ENCODE measurements at regions not wholly inside any gene's neighbourhood (a gene's known extent, or its start where the extent isn't known, plus 50 kb on each side); places are given as distances from the start of the nearest gene placed in this dataset.

DNA sequence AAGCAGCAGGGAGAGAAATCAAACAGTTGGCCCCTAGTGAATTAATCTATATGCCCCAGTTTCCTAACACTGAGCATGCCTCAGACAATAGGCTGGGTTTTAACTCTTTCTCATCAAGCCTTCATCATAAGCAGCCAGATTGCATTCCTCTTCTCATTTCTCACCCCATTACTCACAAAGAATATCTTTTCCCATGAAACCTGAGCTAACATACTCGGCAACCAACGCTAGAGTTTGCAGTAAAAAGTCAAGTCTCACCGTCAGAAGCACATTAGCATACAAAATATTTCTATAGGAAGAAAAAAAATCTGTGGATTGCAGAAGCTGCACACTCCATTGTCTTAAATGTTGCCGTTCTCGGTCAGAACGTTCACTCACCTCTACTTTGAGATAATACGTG lies 429.9 kb upstream of the ARID1B start:
- DNase-seq: no peak

DNA sequence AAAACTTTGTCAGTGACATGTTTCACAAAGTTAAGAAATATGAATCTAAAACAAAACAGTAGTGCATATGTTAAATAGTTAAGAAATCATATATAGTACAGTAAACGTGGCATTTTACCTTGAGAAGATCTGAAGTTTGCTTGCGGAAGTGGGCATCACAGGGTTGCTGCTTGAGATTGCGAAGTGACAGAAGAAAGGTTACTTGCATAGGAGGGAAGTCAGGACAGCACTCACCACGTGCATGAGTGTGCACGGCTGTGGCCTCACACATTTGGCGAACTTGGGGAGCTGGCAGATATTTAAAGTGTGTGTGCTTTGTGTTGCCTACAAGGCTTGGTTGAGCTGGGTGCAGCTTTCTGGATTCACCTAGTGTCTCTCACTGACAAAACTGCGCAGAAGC lies 431.5 kb upstream of the ARID1B start:
- no peak for DNase-seq

DNA sequence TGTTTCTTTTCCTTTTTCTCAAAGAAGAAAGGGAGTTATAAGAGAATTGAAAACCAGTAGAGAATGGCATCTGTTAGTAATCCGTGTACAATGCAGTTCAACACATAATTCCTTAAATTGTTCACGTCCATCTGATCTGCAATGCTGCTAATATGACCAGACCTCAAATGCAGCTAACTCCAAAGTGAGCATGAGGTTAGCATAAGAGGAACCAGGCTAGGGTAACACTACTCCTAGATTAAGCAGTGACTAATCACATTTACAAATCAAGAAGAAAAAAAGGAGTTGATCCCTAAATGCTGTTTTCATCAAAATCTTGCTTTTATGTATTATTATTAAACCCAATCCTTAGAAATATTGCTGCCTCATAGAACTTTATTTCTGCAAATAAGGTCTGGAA lies 432.7 kb upstream of the ARID1B start:
- no peak for DNase-seq

DNA sequence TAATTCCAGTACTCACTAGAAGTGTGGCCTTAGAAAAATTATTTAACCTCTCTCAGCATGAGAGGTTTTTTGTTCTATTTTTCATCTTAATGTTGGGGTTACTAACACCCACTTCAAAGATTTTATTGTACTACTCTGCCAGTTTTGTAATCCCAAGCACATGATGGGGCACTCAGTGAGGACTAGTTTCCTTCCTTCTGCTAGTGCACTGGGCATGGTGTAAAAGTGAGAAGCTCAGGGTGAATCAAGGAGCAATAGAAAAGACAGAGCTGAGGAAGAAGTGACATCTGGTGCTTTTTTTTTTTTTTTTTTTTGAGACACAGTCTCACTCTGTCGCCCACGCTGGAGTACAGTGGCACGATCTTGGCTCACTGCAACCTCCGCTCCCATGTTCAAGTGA lies 439.4 kb upstream of the ARID1B start:
- no peak for DNase-seq

DNA sequence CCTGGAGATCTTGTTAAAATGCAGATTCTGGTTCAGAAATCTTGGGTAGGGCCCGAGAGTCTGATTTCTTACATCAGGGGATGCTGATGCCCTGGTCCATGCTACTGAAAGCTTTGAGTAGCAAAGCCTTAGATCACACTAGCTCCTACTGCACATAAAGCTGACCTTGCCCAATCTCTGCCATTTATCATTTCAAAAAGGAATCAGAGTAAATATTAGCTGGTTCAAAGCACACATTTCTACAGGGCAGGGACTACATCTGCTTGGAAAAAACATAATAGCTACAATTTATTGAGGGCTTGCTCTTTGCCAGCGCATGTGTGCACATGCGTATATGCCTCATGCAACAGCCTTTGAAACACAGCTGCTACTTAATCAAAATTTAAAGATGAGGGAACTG lies 440.4 kb upstream of the ARID1B start:
- no peak for DNase-seq

DNA sequence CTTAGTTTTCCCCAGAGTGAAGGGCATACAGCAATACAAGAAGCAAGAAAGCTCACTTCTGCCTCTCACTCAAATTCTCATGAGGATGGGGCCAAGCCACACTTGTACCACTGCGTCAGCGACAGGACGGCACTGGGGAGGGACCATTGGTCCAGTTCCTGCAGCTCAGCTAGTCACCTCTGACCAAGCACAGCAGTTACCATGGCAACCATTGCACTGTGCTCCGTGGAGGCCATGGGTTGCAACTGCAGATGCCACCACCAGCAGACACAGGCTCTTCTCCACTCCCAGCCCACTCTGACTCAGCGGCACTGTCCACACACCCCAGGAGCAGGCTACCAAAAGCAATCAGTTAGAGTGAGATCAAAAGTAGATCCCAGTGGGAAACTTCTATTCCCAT lies 441.1 kb upstream of the ARID1B start:
- no peak for DNase-seq

DNA sequence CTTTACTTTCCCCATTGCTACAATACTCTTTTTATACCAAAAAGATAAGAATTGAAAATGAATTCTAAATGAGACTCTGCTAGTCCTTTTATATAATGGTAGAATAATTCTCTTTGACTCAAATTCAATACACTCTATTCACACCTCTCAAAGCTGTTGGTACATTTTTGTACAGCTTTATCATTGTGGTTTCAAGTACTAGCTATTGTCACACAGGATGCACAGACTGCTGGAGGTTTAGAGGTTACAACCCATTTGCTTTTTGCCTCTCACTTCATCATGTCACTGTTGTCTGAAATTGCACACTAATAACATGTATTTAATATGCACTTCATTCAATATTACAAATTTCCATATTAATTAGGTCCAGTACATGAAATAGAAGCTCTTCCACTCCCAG lies 442.2 kb upstream of the ARID1B start:
- no peak for DNase-seq

DNA sequence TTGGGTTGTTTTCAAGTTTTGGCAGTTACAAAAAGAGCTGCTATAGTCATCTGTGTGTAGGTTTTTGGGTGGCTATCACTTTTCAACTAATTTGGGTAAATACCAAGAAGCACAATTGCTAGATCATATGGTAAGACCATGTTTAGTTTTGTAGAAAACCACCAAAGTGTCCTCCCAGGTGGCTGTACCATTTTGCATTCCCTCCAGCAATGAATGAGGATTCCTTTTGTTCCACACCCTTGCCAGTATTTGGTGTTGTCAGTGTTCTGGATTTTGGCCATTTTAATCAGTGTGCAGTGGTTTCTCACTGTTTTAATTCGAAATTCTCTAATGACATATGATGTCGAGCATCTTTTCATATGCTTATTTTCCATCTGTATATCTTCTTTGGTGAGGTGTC lies 457.5 kb upstream of the ARID1B start:
- no peak for DNase-seq

DNA sequence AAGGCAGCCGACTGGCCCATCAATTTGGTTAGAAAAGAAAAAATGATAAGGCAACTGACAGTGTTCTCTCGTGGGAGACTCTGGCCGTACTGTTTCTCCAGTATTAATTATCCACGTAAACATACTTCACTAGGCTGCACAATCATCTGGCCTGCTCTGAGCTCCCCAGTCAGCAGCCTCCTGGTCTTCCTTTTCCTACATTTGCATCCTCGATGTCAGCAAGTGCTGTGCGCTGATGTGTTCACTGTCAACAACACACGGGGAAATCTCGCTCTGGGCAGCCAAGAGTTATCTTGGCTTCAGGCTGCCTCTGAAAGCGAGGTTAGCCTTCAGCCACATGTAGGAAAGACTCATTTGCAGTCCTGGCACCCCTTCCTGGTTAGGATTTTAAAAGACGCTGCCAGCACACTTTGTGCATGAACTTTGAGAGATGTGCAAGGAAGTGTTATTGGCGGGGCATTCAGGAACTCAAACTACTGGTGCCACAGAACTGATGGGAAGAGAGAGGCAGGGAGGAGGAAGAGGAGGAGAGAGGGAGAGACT lies 460.5 kb upstream of the ARID1B start:
- DNase-seq: no peak

DNA sequence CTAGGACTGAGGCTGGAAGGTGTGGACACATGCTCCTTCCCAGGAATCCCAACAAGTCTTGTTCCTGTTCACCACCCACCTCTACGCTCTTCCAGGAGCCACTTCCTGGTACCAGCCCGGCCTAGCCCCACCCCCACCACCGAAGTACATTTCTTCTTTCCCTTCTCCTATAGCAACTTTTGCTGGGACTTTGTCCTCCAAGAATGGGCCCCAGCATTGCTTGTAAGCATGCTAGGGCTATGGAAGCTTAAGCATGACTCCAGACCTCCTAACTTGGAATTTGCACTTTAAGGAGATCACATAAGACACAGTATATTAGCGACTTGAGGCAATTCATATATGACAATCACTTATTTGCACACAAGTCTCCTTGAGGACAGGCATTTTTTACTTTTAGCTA lies 462.0 kb upstream of the ARID1B start:
- DNase-seq: no peak

DNA sequence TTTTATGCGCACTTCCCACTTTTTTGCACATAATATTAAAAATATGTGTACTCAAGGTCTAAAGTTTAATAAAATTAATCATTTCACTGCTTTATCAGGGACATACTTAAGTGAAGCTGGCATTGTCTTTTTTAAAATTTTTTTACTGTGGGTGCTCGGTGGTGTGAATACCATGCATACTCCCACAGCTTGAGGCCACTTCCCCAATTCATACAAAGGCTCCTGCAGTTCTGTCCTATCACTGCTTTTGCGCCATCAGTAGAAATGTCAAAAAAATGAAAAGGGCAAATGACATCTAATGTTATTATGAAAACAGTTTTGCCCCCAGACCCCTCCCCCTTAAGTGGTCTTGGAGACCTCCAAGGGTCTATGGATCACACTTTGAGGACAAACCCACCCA lies 464.1 kb upstream of the ARID1B start:
- no peak for DNase-seq

DNA sequence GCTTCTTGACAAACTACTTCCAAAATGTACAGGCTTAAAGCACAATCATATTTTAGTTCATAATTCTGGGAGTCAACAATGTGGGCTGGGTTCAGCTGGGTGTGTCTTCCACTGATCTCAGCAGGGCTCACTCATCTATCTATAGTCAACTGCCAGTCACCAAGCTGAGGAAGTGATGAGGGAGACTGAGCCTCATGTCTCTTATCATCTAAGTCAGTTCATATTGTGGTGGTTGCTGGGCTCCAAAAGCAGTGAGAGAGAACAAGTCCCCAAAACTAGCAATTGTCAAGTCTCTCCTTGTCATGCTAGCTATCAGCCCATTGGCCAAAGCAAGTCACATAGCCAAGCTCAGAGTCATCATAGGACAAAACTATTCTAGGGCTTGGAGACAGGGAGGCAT lies 465.9 kb upstream of the ARID1B start:
- DNase-seq: no peak

DNA sequence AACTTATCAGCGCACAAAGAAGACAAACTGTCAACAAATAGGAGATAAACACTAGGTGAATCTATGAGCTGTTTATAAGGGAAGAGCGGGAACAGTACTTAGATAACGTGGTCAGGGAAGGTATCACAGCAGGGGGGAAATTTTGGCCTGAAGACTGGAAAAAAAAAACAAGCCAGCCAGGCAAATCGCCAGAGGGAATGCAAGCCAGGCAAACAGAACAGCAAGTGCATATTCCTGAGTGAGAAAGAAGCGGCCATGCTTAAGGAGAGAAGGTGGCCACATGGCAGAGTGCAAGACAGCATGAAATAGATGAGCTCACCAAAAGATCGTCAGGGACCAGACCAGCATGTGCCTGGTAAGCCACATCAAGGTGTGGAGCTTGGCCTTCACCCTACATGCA lies 466.5 kb upstream of the ARID1B start:
- DNase-seq: no peak

DNA sequence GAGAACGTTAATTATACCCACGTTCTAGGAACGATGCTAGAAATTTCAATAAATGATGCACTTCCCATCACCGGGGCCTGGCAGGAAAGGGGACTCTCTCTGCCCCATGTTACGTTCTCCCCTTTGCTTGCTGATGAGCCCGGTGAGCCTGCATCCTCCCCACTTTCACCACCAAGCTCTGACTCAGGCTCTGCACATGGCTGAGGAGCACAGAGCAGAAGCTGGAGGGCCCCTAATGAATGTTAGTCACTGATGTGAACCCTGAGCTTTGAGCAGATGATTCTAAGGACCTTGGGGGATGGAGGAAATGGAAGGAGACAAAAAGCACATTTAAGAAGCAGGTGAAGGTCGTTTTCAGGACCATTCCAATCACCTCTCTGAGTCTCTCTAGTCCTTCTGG lies 468.2 kb upstream of the ARID1B start:
- no peak for DNase-seq

DNA sequence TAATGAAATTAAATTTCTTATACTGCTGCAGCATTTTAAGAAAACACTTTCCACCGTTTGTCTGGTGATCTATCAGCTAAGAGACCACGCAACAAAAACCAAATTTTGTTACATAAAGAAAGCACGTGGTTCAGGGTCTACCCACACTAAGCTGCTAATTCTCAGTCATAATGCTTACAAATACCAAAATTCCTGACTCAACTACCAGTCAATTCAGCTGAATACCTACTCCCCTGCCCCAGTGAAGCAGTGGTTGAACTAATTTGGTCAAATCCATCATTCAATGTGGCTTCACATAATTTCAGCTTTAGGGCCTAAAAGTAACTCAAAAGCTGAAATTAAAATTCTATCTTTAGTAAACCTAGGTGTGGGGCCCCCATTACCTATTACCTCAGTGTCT lies 468.6 kb upstream of the ARID1B start:
- no peak for DNase-seq

DNA sequence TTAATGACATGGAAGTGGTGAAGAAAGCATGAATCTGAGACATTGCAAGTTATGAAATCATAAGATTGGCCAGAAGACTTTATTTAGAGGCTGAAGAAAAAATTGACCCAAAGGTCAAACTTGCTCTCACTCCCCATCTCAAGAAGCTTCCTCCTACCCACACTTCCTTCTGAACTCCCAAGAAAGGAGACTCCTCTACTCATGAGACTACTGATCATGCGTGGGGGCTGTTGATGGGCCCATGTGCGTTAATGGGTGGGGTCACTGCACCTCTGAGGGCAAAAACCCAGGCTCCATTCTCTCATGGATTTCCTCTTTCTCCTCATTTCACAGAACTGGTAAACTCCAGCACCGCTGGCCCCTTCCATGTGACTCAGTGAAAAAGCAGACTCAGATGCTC lies 470.6 kb upstream of the ARID1B start:
- DNase-seq: no peak

DNA sequence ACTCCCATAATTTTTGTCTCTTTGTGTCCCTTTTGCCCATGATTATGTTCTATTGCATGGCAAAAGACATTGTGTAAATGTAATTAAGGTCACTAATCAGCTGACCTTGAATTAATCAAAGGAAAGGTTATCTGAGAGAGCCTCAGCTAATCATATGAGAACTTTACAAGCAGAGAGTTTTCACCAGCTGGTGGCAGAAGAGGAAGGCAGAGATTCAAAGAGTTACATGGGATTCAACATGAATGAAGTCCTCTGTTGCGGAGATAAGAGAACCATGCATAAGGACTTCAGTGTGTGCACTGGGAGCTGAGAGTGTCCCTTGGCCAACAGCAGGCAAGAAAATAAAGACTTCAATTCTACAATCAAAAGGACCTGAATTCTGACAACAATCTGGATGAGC lies 494.1 kb upstream of the ARID1B start:
- DNase-seq: no peak

DNA sequence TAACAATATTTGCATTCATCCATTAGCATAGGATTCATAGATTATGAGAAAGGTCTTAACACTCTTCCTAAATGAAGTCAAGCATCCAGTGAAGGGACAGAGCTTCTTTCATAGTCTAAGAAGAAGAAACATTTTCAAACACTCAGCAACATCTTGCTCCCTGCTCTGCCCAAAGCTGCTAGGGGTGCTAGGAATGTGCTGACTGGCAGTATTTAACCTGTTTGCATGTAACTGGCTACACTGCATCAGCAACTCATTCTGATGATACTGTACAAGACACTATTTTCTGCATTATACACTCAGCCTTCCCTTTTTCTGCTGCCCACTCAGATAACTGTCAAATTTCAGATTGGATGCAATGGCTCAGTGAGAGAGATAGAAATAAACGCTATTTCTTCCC lies 495.1 kb upstream of the ARID1B start:
- DNase-seq: no peak

DNA sequence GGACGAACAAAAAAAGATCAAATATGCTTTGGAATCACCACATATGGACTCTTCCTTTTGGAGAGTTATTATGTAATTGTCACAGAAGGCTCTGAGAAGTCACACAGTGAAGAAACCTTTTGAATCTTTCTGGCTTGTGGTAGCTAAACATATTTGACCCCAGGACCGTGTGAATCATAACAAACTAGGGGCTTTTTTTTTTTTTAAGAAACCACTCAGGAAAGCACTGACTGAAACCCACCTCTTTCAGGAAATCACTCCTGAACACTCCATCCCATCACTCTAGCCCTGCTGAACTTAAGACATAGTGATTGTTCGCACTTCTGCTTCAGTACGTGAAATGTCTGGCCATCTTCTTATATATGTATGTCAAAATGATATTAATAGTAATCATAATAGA lies 495.9 kb upstream of the ARID1B start:
- DNase-seq: no peak

DNA sequence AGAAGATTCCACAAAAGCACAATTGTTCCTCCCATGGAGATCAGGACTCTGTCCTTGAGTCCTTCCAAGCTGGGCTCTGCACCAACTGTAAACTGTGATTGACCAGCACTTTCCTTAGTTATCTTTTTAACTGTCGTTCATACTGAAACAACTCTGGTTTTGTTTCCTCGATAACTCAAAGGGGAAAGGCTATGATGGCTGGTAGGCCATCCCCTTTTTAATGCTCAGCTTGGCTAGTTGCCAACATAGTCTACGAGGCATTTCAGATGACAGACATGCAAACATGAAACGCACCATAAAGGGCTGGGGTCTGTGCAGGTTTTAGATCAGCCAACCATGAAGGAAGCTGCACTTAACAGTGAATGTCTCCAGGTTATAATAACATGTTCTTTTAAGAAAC lies 497.1 kb upstream of the ARID1B start:
- peak; percentile 32 for DNase-seq

DNA sequence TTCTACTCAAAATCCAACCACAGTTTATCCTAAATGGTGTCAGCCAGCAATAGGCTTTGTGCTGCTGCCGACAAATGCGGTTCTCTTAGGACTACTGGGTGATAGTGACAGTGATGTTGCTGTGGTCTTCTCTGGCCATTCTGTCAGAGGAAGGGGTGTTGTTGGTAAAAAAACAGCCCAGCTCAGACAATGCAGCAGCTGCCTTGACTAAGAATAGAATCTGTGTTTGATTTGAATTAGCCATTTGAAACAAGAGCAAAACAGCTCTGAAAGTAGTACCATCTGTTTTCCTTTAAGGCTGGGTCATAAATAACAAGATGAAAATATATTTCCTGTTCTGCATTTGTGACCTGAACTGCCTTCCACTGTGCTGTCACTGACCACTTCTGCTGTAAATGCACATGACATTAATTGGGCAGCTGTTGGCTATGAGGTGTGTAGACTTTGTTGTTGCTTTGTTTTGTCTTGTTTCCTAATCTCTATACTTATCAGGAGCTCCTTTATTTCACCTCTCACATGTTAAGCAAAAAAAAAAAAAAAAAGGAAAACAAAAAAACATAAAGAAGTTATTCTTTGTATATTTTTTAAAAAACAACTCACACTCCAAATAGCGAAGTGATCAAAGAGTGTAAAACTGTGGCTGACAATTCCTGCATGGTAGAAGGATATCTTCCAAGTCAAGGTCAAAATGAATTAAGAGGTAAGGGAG lies 497.8 kb upstream of the ARID1B start:
- peak; percentile 40 for DNase-seq

DNA sequence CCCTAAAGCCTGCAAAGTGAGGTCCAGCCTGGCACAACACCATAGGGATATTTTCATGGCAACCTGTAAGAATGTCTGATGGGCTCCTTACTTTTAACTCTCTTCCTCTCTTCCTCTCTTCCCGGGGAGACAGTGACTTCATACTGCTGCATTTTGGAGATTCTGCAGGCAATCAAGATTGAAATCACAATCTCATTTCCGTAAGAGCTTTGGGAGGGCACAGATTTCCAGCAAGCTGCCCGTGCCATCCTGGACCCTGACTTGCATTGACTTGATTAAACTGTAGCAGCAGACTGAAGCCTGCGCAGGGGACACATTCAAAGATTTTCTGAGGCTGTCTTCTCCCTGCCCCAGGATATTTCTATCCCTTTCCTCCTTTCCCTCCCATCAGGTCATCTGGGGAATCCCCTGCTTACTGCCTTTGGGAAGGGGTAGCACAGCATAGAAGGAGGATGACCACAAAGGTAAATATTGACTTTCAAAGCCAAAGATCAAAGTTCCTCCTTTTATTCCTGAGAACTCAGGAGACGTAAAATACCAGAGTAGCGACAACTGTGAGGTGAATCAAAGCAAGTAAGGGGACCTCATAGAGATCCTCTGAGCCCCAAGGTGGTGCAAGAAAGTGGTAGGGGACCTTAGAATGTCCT lies 504.0 kb upstream of the ARID1B start:
- no peak for DNase-seq

DNA sequence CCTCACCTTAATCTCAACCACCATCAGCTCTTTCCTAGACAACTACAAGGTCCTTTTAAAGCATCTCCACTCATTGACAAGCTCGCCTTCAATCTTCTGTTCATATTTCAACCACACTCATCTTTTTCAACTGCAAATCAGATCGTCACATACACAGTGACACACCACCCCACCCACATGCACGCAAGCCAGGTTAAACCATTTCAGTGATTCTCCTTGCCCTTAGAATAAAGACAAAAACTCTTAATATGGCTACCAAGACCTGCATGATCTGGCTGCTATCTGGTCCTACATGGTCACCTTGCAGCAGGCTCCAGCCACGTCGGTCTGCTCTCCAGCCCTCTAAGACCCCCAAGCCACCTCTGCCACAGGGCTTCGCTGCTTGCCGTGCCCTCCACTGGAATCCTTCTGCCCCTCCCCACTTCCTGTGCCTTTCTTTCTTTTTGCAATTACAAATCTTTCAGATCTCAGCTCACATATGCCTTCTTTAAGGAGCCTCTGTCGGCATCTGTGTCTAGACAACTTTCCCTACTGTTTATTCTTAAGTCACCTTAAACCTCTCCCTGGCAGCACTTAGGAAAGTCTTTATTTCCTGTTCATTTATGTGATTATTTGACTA lies 507.3 kb upstream of the ARID1B start:
- DNase-seq: no peak

DNA sequence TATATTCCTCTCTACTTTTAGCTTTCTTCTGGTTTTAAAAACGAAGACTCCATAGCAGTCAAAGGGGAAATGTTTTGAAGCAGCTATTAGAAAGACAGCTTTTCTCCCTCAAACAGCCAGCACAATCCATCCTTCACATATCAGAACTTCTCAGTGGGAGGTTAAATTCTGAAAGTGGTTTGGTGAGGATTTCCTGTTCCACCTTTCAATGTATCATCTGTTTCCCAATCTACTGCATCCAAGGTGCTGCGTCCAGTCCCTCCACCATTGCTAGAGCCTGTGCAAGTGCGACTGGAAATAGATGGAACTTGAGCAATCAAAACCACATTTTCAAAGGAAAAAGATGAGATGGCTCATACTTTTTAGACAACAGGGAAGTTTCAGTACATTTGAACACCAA lies 508.3 kb upstream of the ARID1B start:
- no peak for DNase-seq

DNA sequence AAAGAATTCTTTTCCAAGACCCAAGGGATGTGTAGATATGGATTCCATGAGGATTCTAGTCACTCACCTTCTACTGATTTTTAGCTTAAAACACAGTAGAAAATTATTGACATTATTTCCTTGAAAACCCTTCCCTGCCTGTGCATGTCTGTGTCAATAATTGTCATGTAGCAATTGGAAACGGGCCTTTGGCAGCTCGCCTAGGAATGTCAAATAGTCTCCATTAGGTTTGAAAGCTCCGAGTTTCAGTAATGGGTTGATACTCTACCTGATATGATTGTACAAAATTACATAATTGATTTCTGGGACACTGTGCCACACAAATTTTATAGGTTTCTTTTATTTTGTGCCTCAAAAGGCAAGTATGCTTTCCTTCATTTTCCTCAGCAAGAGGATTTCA lies 515.2 kb upstream of the ARID1B start:
- DNase-seq: peak; percentile 65

Data from NCI-H2029 (cell line).